Umbilical cord (tissue), 1 donor: ENCODE measurements at regions not wholly inside any gene's neighbourhood (a gene's known extent, or its start where the extent isn't known, plus 50 kb on each side); places are given as distances from the start of the nearest gene placed in this dataset.

Experiments
- DNase-seq: peaks from one replicate; pipeline ENCODE4 v3.0.0-alpha.2; 2015; ENCODE audit warnings: low spot score

- DNase-seq = no peak
These were observed 119.6 kb downstream of the MTX2 start for GRCh38 chr2:176388861-176389260.

GRCh38 chr2:176390276-176391147 lies 121.3 kb downstream of the MTX2 start:
- DNase-seq = peak; percentile 21

- DNase-seq = no peak
These were observed 121.8 kb downstream of the MTX2 start for GRCh38 chr2:176391148-176391419.

GRCh38 chr2:176392249-176392648 lies 123.0 kb downstream of the MTX2 start:
- peak; percentile 84 for DNase-seq

GRCh38 chr2:176392744-176393414 lies 123.6 kb downstream of the MTX2 start:
- peak; percentile 24 for DNase-seq

GRCh38 chr2:176395273-176395854 lies 126.1 kb downstream of the MTX2 start:
- DNase-seq = no peak

GRCh38 chr2:176398243-176399073 lies 129.2 kb downstream of the MTX2 start:
- peak; percentile 27 for DNase-seq

GRCh38 chr2:176399074-176399598 lies 129.9 kb downstream of the MTX2 start:
- no peak for DNase-seq

- DNase-seq = no peak
These were observed 136.2 kb downstream of the MTX2 start for GRCh38 chr2:176405477-176405876.

- no peak for DNase-seq
These were observed 138.5 kb downstream of the MTX2 start for GRCh38 chr2:176407706-176408105.

- DNase-seq = no peak
These were observed 140.4 kb downstream of the MTX2 start for GRCh38 chr2:176409671-176410070.

- no peak for DNase-seq
These were observed 142.9 kb downstream of the MTX2 start for GRCh38 chr2:176412136-176412535.

GRCh38 chr2:176413786-176414185 lies 144.5 kb downstream of the MTX2 start:
- DNase-seq = no peak

GRCh38 chr2:176414641-176415040 lies 145.4 kb downstream of the MTX2 start:
- DNase-seq = peak; percentile 15

GRCh38 chr2:176415174-176415895 lies 146.1 kb downstream of the MTX2 start:
- no peak for DNase-seq

- DNase-seq = no peak
These were observed 146.8 kb downstream of the MTX2 start for GRCh38 chr2:176415937-176416499.

GRCh38 chr2:176418768-176419167 lies 149.5 kb downstream of the MTX2 start:
- DNase-seq = no peak

- DNase-seq = no peak
These were observed 150.4 kb downstream of the MTX2 start for GRCh38 chr2:176419591-176420071.

- DNase-seq = no peak
These were observed 152.2 kb downstream of the MTX2 start for GRCh38 chr2:176421297-176422050.

- DNase-seq = no peak
These were observed 154.6 kb downstream of the MTX2 start for GRCh38 chr2:176423819-176424218.
